SK-N-SH (cell line): ENCODE measurements at regions not wholly inside any gene's neighbourhood (a gene's known extent, or its start where the extent isn't known, plus 50 kb on each side); places are given as distances from the start of the nearest gene placed in this dataset.

ENCODE experiments used
- FOSL2 ChIP-seq: IDR thresholded peaks from 2 replicates; pipeline ENCODE4 v1.4.0; 2012; ENCODE audit warnings: low read depth, mild to moderate bottlenecking, moderate library complexity, borderline replicate concordance
- SIN3A ChIP-seq: IDR thresholded peaks from 2 replicates; pipeline ENCODE4 v1.6.1; 2012; ENCODE audit warnings: low read depth, mild to moderate bottlenecking, low read length, moderate library complexity, borderline replicate concordance

DNA sequence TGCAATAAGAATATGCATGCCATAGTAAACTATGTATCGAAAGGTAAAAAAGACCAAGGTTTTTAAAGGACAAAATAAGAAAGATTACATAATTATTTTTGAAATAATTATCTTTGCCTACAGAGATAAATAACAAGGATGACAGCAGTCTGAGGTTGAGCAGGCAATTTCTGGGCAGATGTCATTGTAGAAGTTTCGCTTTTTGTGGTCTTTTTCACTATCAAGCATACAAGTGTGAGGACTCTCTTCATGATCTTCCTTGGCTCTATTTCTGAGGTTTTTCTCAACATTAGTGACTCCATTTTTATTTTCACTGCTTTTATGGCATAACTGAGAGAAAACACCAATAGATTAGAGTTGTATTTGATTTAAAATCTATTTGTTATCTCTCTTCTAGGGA, 1337.9 kb upstream of the EPHA6 start:
- TF ChIP-seq FOSL2 (no peak), SIN3A (no peak)
